ENCODE measurements at regions not wholly inside any gene's neighbourhood (a gene's known extent, or its start where the extent isn't known, plus 50 kb on each side); places are given as distances from the start of the nearest gene placed in this dataset.

DNA sequence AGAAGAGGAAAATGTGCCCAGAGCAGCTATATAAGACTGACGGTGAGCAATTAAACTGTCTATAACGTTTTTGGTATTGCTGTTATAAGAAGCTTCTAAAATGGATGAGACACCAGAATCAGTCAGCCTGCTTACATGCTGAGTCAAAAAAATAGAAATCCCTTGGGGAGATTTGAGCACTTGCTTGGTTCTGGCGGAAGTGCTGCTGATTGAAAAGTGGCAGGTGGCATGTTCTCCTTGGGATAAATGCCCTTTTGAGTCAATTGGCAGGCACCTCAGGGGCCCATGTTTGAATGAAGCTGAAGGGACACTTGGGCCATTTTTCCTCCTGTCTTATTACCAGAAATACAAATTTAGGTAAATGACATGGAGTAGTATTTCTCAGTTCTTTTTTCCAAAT, 148.7 kb downstream of the PTCHD1 start:
- H3K56ac ChIP-seq (replicated peaks; ENCODE audit: insufficient read length, low read depth, low read length): no peak overlapping the region
- H4K5ac ChIP-seq (ENCODE audit: insufficient read length, low read depth, low read length): no peak overlapping the region
- 91% methylated on average over 3 of the region's 3 CpGs; no CpG with 5 or more reads in 1 of the 2 experiments for WGBS, 2 experiments (ENCODE audit: extremely low coverage in 1 of 2, insufficient coverage in 1 of 2, insufficient read length in 1 of 2, insufficient replicate concordance in 2 of 2, low coverage in 1 of 2, low lambda C conversion rate in 2 of 2, missing lambda C conversion rate in 1 of 2)
- DNase-seq (ENCODE audit: low read depth in 1 of 2, low spot score in 2 of 2): no peak
- ChIA-PET CTCF (ENCODE audit: partially characterized antibody) (no interaction called here), POLR2A (ENCODE audit: partially characterized antibody) (no interaction called here)
- no peak overlapping the region for H3K4me2 ChIP-seq (ENCODE audit: insufficient read depth in 1 of 2, low read depth in 2 of 2, low read length in 2 of 2)
- no peak overlapping the region for H2BK5ac ChIP-seq (ENCODE audit: low read depth, low read length)
- no peak overlapping the region for H2BK12ac ChIP-seq (ENCODE audit: low read depth, low read length)
- H3K4me1 ChIP-seq (replicated peaks in 1 of 4; ENCODE audit: control insufficient read depth in 3 of 4, insufficient read depth in 4 of 4, low read length in 3 of 4): no peaks in the 10 kb centered on the region
- no peak overlapping the region for H2BK120ac ChIP-seq (replicated peaks; ENCODE audit: low read depth, low read length)
- H2BK15ac ChIP-seq (ENCODE audit: low read length): no peak overlapping the region
- H2BK20ac ChIP-seq (ENCODE audit: low read length): no peak overlapping the region
- H4K20me1 ChIP-seq (replicated peaks in 1 of 2; ENCODE audit: control insufficient read depth in 1 of 2, insufficient read depth in 2 of 2, low read length in 2 of 2): no peaks in the 10 kb centered on the region
- H2AK5ac ChIP-seq (ENCODE audit: low read depth, low read length): no peak overlapping the region
- TF ChIP-seq CHD1 (IDR thresholded peaks at IDR 0.05; ENCODE audit: low read depth, low read length): no peak
- TF ChIP-seq BACH1 (IDR thresholded peaks at IDR 0.05; ENCODE audit: low read length): no peak
- TF ChIP-seq SIN3A (conservative IDR thresholded peaks at IDR 0.05 in 1 of 2, IDR thresholded peaks at IDR 0.05 in 1 of 2; ENCODE audit: low read depth in 1 of 2, low read length in 2 of 2): no peak
- TF ChIP-seq TAF7 (optimal IDR thresholded peaks at IDR 0.05; ENCODE audit: borderline replicate concordance, low read depth, low read length): no peak
- TF ChIP-seq KDM5A (IDR thresholded peaks at IDR 0.05; ENCODE audit: low read length): no peak
- TF ChIP-seq, protein P1, sequence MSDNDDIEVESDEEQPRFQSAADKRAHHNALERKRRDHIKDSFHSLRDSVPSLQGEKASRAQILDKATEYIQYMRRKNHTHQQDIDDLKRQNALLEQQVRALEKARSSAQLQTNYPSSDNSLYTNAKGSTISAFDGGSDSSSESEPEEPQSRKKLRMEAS (IDR thresholded peaks at IDR 0.05): no peak
- no peaks in the 10 kb centered on the region for H3K79me2 ChIP-seq (ENCODE audit: control insufficient read depth in 1 of 2, insufficient read depth in 2 of 2, low read length in 2 of 2)
- no peaks in the 10 kb centered on the region for H3K36me3 ChIP-seq (ENCODE audit: control insufficient read depth in 2 of 4, insufficient read depth in 4 of 4, low read length in 3 of 4)
- no peak overlapping the region for H3K9ac ChIP-seq (replicated peaks in 1 of 4; ENCODE audit: extremely low read depth in 1 of 4, low read depth in 3 of 4, low read length in 3 of 4)
- no peak overlapping the region for H4K91ac ChIP-seq (replicated peaks; ENCODE audit: insufficient read length, low read length)
- no peak overlapping the region for H3K4me3 ChIP-seq (ENCODE audit: extremely low read depth in 1 of 4, insufficient read depth in 2 of 4, low read depth in 3 of 4, low read length in 4 of 4)
- FAIRE-seq: no peak
- H3K23ac ChIP-seq (ENCODE audit: insufficient read length): no peak overlapping the region
- no peak overlapping the region for H3K27ac ChIP-seq (ENCODE audit: low read depth, low read length)
- no peak overlapping the region for H4K8ac ChIP-seq (ENCODE audit: extremely low read depth, insufficient read depth, low read length)
- H3K27me3 ChIP-seq (replicated peaks in 1 of 4; ENCODE audit: control insufficient read depth in 3 of 4, extremely low read depth in 1 of 4, insufficient read depth in 3 of 4, low read length in 3 of 4): no peaks in the 10 kb centered on the region
- no peaks in the 10 kb centered on the region for H3K23me2 ChIP-seq (ENCODE audit: low read depth, low read length)
- H3K4ac ChIP-seq (replicated peaks; ENCODE audit: insufficient read length, low read depth, low read length): no peak overlapping the region
- H3K18ac ChIP-seq (ENCODE audit: extremely low read depth, low read length): no peak overlapping the region
- no peak overlapping the region for H3K14ac ChIP-seq (ENCODE audit: insufficient read length)
- H3K79me1 ChIP-seq (ENCODE audit: low read depth, low read length): no peaks in the 10 kb centered on the region
- H2AFZ ChIP-seq (ENCODE audit: low read length): no peak overlapping the region
- H3K9me3 ChIP-seq (ENCODE audit: insufficient read depth in 2 of 2, low read depth in 1 of 2, low read length in 1 of 2): no peaks in the 10 kb centered on the region
